ENCODE measurements at regions not wholly inside any gene's neighbourhood (a gene's known extent, or its start where the extent isn't known, plus 50 kb on each side); places are given as distances from the start of the nearest gene placed in this dataset.

DNA sequence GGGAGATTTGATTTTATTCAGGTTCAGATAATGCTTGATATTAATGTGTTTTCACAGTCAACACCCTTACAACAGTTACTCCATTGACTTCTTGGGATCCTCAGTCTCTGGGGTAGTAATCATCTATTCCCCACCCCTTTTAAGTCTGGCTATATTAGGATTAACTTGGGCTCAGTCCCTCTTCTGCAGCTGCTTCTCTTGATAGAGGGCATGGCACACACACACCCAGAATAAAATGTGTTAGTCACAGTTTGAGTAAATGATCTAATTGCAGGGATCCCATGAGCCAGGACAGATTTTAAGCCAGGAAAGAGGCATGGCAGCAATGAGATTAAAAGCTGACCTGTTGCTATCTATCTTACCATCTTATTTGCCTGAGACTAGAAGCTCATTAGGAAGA lies 53.7 kb upstream of the VLDLR start:
- ATAC-seq (no peak), DNase-seq (no peak), FAIRE-seq (no peak)
- Histone ChIP-seq H3K27ac (no peak overlapping the region), H3K36me3 (no peaks in the 10 kb centered on the region), H3K9me3 (no peaks in the 10 kb centered on the region), H3K27me3 (no peaks in the 10 kb centered on the region), H3K4me3 (no peak overlapping the region), H3K4me1 (peaks cover 5 to 13% (median 9%) of the 10 kb centered on the region in 3 donors)
- intact Hi-C loops (cut with DNase I), result no loop called here
- TF ChIP-seq CTCF (IDR thresholded peaks at IDR 0.05), result no peak

- H3K9me3 ChIP-seq, result no peaks in the 10 kb centered on the region
- ATAC-seq, result no peak
- no peaks in the 10 kb centered on the region for H3K36me3 ChIP-seq
- DNase-seq, result no peak
- H3K4me1 ChIP-seq, result peaks cover 5 to 13% (median 9%) of the 10 kb centered on the region in 3 donors
- no peak overlapping the region for H3K27ac ChIP-seq
- intact Hi-C loops (cut with DNase I), result no loop called here
- no peak for FAIRE-seq
- TF ChIP-seq CTCF (IDR thresholded peaks at IDR 0.05), result no peak
- H3K27me3 ChIP-seq, result no peaks in the 10 kb centered on the region
- no peak overlapping the region for H3K4me3 ChIP-seq
Observed at GRCh38 chr9:2568689-2569088, 52.9 kb upstream of the VLDLR start.

DNA sequence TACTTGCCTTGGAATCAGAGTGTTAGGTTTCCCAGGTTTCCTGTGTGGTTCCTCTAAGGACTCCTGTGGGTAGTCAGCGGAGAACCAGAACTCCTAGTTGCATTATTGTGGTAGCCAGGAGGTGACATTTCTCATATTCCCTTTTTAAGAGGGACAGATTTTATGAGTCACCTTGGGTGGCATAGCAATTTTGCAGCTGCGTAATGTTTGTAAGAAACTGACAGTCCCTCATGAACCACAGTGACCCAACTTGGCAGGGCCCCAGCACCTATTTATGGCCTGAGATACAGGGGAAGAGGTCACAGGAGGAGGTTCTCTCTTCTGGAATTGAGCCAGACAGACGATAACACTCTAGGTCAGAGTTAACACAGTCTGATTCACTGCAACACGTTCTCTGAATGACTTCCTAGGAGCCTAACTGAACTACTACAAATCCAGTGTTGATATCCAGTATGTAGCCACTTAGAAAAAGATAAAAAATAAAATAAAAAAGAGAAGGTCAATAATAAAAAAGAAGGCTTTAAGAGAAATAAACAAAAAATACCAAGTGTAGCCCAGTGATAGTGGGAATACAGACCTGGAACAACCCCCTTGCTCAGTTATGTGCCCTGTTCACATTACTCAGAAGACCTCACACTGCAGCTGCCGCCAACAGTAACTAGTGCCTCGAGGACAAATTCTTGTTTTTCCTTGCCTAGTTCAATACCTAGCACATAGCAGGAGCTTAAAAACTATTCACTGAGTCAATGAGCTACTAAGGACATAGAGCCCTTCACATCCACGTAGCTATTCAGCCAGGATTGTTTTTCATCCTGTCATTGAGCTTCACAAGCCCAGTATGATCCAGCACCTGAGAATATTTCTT lies 50.7 kb upstream of the VLDLR start:
- FAIRE-seq, result peak; percentile 86
- intact Hi-C loops (cut with DNase I), result no loop called here
- WGBS, 2 donors, result 11 to 16% methylated on average over 7 of the region's 7 CpGs

More for the DNA sequence above, 50.7 kb upstream of the VLDLR start:
- H3K27me3 ChIP-seq, result no peaks in the 10 kb centered on the region
- TF ChIP-seq CTCF (IDR thresholded peaks at IDR 0.05), result no peak
- peak overlapping the region in 2 of 4 donors; percentile 40 to 60 for H3K27ac ChIP-seq
- no peak overlapping the region for H3K4me3 ChIP-seq
- H3K4me1 ChIP-seq, result peaks cover 5 to 13% (median 9%) of the 10 kb centered on the region in 3 donors
- peak; percentile 85 to 96 (median 91) for DNase-seq
- no peaks in the 10 kb centered on the region for H3K9me3 ChIP-seq
- no peaks in the 10 kb centered on the region for H3K36me3 ChIP-seq
- peak; percentile 91 to 95 (median 94) for ATAC-seq

Measured in pancreas (tissue), 10 donors.